ENCODE measurements at regions not wholly inside any gene's neighbourhood (a gene's known extent, or its start where the extent isn't known, plus 50 kb on each side); places are given as distances from the start of the nearest gene placed in this dataset.

DNA sequence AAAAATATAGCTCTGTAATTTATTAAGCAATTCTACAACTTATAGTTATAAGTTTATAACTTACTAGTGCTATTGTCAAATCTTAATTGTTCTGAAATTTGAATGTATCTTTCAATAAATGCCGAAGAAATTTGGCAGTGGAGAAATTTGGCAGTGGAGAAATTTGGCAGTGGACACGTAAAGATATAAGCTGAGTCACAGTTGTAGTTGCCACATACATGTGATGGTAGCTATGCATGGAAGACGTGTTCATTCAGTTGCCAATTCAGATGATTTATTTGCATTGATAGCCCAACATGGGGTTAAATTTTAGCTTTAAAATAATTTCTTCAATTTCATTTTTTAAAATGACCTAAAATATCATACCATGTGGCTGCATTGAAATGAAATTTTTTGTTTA is 127.8 kb upstream of the NR4A3 start:
- DNase-seq, result no peak
- Mint-ChIP-seq H3K27ac (no peak overlapping the region), H3K9me3 (no peaks in the 10 kb centered on the region), H3K4me1 (ENCODE audit: low read depth) (no peaks in the 10 kb centered on the region), H3K4me3 (no peak overlapping the region), H3K36me3 (ENCODE audit: low read depth) (no peaks in the 10 kb centered on the region), H3K27me3 (ENCODE audit: insufficient read depth) (peaks cover 10% of the 10 kb centered on the region)
- TF ChIP-seq, protein P1, sequence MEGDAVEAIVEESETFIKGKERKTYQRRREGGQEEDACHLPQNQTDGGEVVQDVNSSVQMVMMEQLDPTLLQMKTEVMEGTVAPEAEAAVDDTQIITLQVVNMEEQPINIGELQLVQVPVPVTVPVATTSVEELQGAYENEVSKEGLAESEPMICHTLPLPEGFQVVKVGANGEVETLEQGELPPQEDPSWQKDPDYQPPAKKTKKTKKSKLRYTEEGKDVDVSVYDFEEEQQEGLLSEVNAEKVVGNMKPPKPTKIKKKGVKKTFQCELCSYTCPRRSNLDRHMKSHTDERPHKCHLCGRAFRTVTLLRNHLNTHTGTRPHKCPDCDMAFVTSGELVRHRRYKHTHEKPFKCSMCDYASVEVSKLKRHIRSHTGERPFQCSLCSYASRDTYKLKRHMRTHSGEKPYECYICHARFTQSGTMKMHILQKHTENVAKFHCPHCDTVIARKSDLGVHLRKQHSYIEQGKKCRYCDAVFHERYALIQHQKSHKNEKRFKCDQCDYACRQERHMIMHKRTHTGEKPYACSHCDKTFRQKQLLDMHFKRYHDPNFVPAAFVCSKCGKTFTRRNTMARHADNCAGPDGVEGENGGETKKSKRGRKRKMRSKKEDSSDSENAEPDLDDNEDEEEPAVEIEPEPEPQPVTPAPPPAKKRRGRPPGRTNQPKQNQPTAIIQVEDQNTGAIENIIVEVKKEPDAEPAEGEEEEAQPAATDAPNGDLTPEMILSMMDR (IDR thresholded peaks at IDR 0.05), result no peak

DNA sequence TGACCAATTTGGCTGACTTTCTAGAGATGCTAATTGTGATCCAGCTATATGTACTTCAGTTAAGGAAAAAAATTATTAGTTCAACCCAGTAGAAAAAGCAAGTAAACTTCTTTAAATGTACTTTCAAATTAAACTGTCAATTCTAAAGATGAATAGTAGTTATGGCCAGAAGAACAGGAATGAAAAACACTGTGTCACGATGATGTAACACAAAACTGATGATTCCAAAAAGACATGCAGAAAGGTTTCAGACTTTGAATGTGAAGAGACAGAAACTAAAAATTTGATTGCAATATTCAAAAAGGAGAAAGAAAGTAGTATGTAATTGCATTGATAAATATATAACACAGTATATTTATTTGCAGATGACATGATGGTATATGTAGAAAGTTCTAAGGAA is 127.3 kb upstream of the NR4A3 start:
- no peak overlapping the region for H3K27ac Mint-ChIP-seq
- H3K36me3 Mint-ChIP-seq (ENCODE audit: low read depth), result no peaks in the 10 kb centered on the region
- H3K27me3 Mint-ChIP-seq (ENCODE audit: insufficient read depth), result peaks cover 10% of the 10 kb centered on the region
- TF ChIP-seq, protein P1 (IDR thresholded peaks at IDR 0.05), result no peak
- H3K4me1 Mint-ChIP-seq (ENCODE audit: low read depth), result no peaks in the 10 kb centered on the region
- no peak overlapping the region for H3K4me3 Mint-ChIP-seq
- H3K9me3 Mint-ChIP-seq, result no peaks in the 10 kb centered on the region
- DNase-seq, result no peak

DNA sequence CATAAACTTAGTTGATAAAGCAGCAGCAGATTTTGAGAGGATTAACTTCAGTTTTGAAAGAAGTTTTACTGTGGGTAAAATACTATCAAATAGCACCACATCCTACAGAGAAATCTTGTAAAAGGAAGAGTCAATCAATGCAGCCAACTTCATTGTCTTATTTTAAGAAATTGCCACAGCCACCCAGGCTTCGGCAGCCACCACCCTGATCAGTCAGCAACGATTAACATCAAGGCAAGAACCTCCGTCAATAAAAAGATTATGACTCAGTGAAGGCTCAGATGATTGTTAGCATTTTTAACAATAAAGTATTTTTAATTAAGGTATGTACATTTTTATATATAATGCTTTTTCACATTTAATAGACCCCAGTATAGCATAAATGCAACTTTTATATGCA is 122.3 kb upstream of the NR4A3 start:
- Mint-ChIP-seq H3K9me3 (no peaks in the 10 kb centered on the region), H3K4me1 (ENCODE audit: low read depth) (no peaks in the 10 kb centered on the region), H3K27me3 (ENCODE audit: insufficient read depth) (peaks cover 7% of the 10 kb centered on the region), H3K27ac (no peak overlapping the region), H3K4me3 (no peak overlapping the region), H3K36me3 (ENCODE audit: low read depth) (no peaks in the 10 kb centered on the region)
- TF ChIP-seq, protein P1 (IDR thresholded peaks at IDR 0.05), result no peak
- DNase-seq, result no peak

DNA sequence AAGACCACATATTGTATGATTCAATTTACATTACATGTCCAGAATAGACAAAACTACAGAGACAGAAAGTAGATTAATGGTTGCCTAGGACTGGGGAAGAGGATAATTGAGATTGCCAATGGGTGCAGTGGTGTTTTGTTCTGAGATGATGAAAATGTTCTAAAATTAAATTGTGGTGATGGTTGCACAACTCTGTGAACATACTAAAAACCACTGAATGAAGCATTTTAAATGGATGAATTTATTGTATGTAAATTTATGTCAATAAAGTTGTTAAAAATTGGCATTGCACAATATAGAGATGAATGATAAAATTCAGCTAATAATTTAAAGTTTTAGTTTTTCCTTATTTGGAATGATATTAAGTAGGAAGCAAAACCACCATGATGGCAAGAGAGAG is 109.5 kb upstream of the NR4A3 start:
- H3K36me3 Mint-ChIP-seq (ENCODE audit: low read depth), result no peaks in the 10 kb centered on the region
- peaks cover 7% of the 10 kb centered on the region; the same call in 1 of the 2 replicates for H3K27me3 Mint-ChIP-seq (ENCODE audit: insufficient read depth)
- H3K4me1 Mint-ChIP-seq (ENCODE audit: low read depth), result no peaks in the 10 kb centered on the region; the same call in 1 of the 2 replicates
- TF ChIP-seq, protein P1 (IDR thresholded peaks at IDR 0.05), result no peak
- no peak overlapping the region for H3K4me3 Mint-ChIP-seq
- H3K9me3 Mint-ChIP-seq, result no peaks in the 10 kb centered on the region
- DNase-seq, result no peak
- no peak overlapping the region for H3K27ac Mint-ChIP-seq

DNA sequence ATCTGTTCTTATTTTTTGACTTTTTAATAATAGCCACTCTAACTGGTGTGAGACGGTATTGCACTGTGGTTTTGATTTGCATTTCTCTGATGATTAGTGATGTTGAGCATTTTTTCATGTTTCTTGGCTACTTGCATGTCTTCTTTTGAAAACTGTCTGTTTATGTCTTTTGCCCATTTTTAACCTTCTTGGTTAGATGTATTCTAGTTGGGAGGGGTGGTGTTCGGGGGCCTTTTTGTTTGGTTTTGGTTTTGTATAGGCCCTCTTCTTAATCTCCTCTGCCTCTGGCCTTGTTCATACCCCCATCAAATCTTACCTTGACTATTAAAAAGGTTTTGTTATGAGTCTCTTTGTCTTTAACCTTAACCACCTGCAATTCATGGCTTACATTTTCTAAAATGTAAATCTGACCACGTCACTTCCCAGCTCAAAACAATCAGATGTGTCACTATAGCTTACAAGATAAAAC is 107.8 kb upstream of the NR4A3 start:
- Mint-ChIP-seq H3K36me3 (ENCODE audit: low read depth) (no peaks in the 10 kb centered on the region), H3K4me3 (no peak overlapping the region), H3K4me1 (ENCODE audit: low read depth) (no peaks in the 10 kb centered on the region; the same call in 1 of the 2 replicates), H3K27me3 (ENCODE audit: insufficient read depth) (peaks cover 8% of the 10 kb centered on the region), H3K27ac (no peak overlapping the region), H3K9me3 (no peaks in the 10 kb centered on the region)
- DNase-seq, result no peak
- TF ChIP-seq, protein P1 (IDR thresholded peaks at IDR 0.05), result no peak

DNA sequence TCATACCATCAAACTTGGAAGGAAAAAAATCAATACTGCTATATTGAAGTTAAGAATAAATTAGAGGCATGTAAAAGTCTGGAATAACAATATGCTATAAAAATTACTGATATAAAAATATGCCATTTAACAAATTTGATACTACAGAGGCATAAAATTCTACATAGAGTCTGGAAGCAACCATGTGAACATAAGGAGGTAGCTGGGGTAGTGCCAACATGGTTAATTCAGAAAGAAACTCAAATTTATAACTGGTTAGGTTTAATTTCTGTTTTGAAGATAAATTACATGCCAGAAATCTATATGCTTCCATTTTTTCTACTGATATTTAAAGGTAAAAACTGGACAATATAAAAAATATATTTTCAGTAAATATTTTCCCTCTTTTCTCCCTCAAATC is 103.1 kb upstream of the NR4A3 start:
- Mint-ChIP-seq H3K4me3 (no peak overlapping the region), H3K27ac (no peak overlapping the region), H3K4me1 (ENCODE audit: low read depth) (no peaks in the 10 kb centered on the region; the same call in 1 of the 2 replicates), H3K9me3 (no peaks in the 10 kb centered on the region), H3K27me3 (ENCODE audit: insufficient read depth) (peaks cover 8% of the 10 kb centered on the region), H3K36me3 (ENCODE audit: low read depth) (no peaks in the 10 kb centered on the region)
- TF ChIP-seq, protein P1 (IDR thresholded peaks at IDR 0.05), result no peak
- no peak for DNase-seq
